GM23248 (cell line): ENCODE measurements at regions not wholly inside any gene's neighbourhood (a gene's known extent, or its start where the extent isn't known, plus 50 kb on each side); places are given as distances from the start of the nearest gene placed in this dataset.
"Not testable (repeated sequence)": the region's sequence is repeated elsewhere in the genome, so short reads cannot be mapped to it uniquely, and the experiment has no call there.

Experiments
- DNase-seq: peaks from one replicate; pipeline ENCODE4 v3.0.0-alpha.2; 2015
- H2AFZ ChIP-seq: fragments of 200-600 bp; sonication (generic); 2 replicates; pipeline ENCODE4 v1.6.1; 2016; ENCODE audit warnings: antibody characterized with exemption
- H3F3A ChIP-seq: fragments of 200-600 bp; sonication (generic); 2 replicates; pipeline ENCODE4 v1.6.1; 2016; ENCODE audit warnings: mild to moderate bottlenecking, antibody characterized with exemption, mixed run types; ENCODE audit not compliant: insufficient read depth
- H3K27ac ChIP-seq: fragments of 200-600 bp; sonication (generic); 2 replicates; pipeline ENCODE4 v1.5.1; 2016; ENCODE audit warnings: mild to moderate bottlenecking
- H3K27me3 ChIP-seq: fragments of 200-600 bp; sonication (generic); replicated peaks from 2 replicates; pipeline ENCODE4 v1.6.1; 2016; ENCODE audit warnings: mild to moderate bottlenecking; ENCODE audit not compliant: insufficient read depth
- H3K36me3 ChIP-seq: fragments of 200-600 bp; sonication (generic); 2 replicates; pipeline ENCODE4 v1.6.1; 2016; ENCODE audit warnings: low read depth, mild to moderate bottlenecking
- H3K4me1 ChIP-seq: fragments of 200-600 bp; sonication (generic); 2 replicates; pipeline ENCODE4 v1.6.1; 2016; ENCODE audit warnings: mild to moderate bottlenecking; ENCODE audit not compliant: insufficient read depth
- H3K4me2 ChIP-seq: fragments of 200-600 bp; sonication (generic); one replicate; pipeline ENCODE4 v1.6.1; 2016; ENCODE audit warnings: mild to moderate bottlenecking; ENCODE audit not compliant: unreplicated experiment
- H3K4me3 ChIP-seq: fragments of 200-600 bp; sonication (generic); 2 replicates; pipeline ENCODE4 v1.5.1; 2016; ENCODE audit warnings: mild to moderate bottlenecking
- H3K79me2 ChIP-seq: fragments of 200-600 bp; sonication (generic); 2 replicates; pipeline ENCODE4 v1.6.1; 2016; ENCODE audit warnings: mild to moderate bottlenecking; ENCODE audit not compliant: insufficient read depth
- H3K9ac ChIP-seq: fragments of 200-600 bp; sonication (generic); 2 replicates; pipeline ENCODE4 v1.6.1; 2016; ENCODE audit warnings: mild to moderate bottlenecking
- H3K9me2 ChIP-seq: fragments of 200-600 bp; sonication (generic); 2 replicates; pipeline ENCODE4 v1.6.1; 2016; ENCODE audit warnings: mixed run types, mild to moderate bottlenecking, moderate library complexity; ENCODE audit not compliant: insufficient read depth
- H3K9me3 ChIP-seq: fragments of 200-600 bp; sonication (generic); one replicate; pipeline ENCODE4 v1.6.1; 2017; ENCODE audit warnings: low read depth
- H4K20me1 ChIP-seq: fragments of 200-600 bp; sonication (generic); 2 replicates; pipeline ENCODE4 v1.6.0; 2016; ENCODE audit not compliant: insufficient read depth
- EZH2 ChIP-seq: fragments of 200-600 bp; sonication (generic); IDR thresholded peaks from 2 replicates; pipeline ENCODE4 v1.6.1; 2018; ENCODE audit warnings: antibody characterized with exemption, mild to moderate bottlenecking; ENCODE audit not compliant: insufficient read depth, poor library complexity, severe bottlenecking
- EZH2phosphoT487 ChIP-seq: fragments of 200-600 bp; sonication (generic); IDR thresholded peaks from 2 replicates; pipeline ENCODE4 v1.6.1; 2018; ENCODE audit warnings: antibody characterized with exemption, moderate library complexity, mild to moderate bottlenecking, low read depth; ENCODE audit not compliant: insufficient read depth
- WGBS, 2 experiments: methylation state at CpG; one replicate each; pipeline ENCODE4 v1.1.6; 2015 to 2017; ENCODE audit warnings: low lambda C conversion rate in 2 of 2, low coverage in 1 of 2; ENCODE audit errors: missing lambda C conversion rate in 2 of 2; 5-methylcytosine and 5-hydroxymethylcytosine counted together
- in situ Hi-C: fragments of 300-500 bp; cut with MboI; formaldehyde crosslinking; loops from 2 replicates; pipeline ENCODE4 v1.15.0; 2020

GRCh38 chr6:96704713-96705112, 132.6 kb downstream of the GPR63 start:
- no peaks in the 10 kb centered on the region for H3K9me3 ChIP-seq
- no peaks in the 10 kb centered on the region for H3K79me2 ChIP-seq
- H3K36me3 ChIP-seq = no peaks in the 10 kb centered on the region

GRCh38 chr6:96702626-96703025, 134.7 kb downstream of the GPR63 start:
- no peak overlapping the region for H3K4me2 ChIP-seq

More at GRCh38 chr6:96704713-96705112, 132.6 kb downstream of the GPR63 start:
- Histone ChIP-seq H3K9ac (no peak overlapping the region), H3K27me3 (no peaks in the 10 kb centered on the region), H3K4me2 (no peak overlapping the region), H2AFZ (no peak overlapping the region), H3K4me1 (no peaks in the 10 kb centered on the region), H4K20me1 (no peaks in the 10 kb centered on the region), H3K4me3 (no peak overlapping the region), H3K9me2 (no peaks in the 10 kb centered on the region), H3K27ac (no peak overlapping the region), H3F3A (no peaks in the 10 kb centered on the region)
- DNase-seq = no peak
- 32 to 40% methylated on average over 2 of the region's 2 CpGs for WGBS, 2 experiments
- no peak for TF ChIP-seq EZH2
- no peak for TF ChIP-seq EZH2phosphoT487
- in situ Hi-C loops = no loop called here

GRCh38 chr6:96700915-96701314, 136.4 kb downstream of the GPR63 start:
- Histone ChIP-seq H3K9me3 (no peaks in the 10 kb centered on the region), H4K20me1 (no peaks in the 10 kb centered on the region), H3K9ac (no peak overlapping the region), H3K9me2 (no peaks in the 10 kb centered on the region), H3K4me2 (no peak overlapping the region), H3F3A (no peaks in the 10 kb centered on the region), H3K27ac (no peak overlapping the region), H3K79me2 (no peaks in the 10 kb centered on the region), H3K4me3 (no peak overlapping the region), H3K27me3 (no peaks in the 10 kb centered on the region), H3K36me3 (no peaks in the 10 kb centered on the region), H2AFZ (no peak overlapping the region), H3K4me1 (no peaks in the 10 kb centered on the region)
- WGBS, 2 experiments = 22 to 25% methylated on average over 2 of the region's 2 CpGs
- TF ChIP-seq EZH2 (no peak), EZH2phosphoT487 (no peak)
- no peak for DNase-seq
- in situ Hi-C loops = no loop called here

More at GRCh38 chr6:96702626-96703025, 134.7 kb downstream of the GPR63 start:
- 17 to 18% methylated on average over 4 of the region's 4 CpGs for WGBS, 2 experiments
- H4K20me1 ChIP-seq = no peaks in the 10 kb centered on the region
- no peak overlapping the region for H2AFZ ChIP-seq
- H3K9me3 ChIP-seq = no peaks in the 10 kb centered on the region
- no peak overlapping the region for H3K27ac ChIP-seq
- no peak overlapping the region for H3K4me3 ChIP-seq
- TF ChIP-seq EZH2phosphoT487 (no peak), EZH2 (no peak)
- H3K9me2 ChIP-seq = no peaks in the 10 kb centered on the region
- in situ Hi-C loops = no loop called here
- no peaks in the 10 kb centered on the region for H3K4me1 ChIP-seq
- no peaks in the 10 kb centered on the region for H3K27me3 ChIP-seq
- H3K36me3 ChIP-seq = no peaks in the 10 kb centered on the region
- H3K79me2 ChIP-seq = no peaks in the 10 kb centered on the region
- no peak overlapping the region for H3K9ac ChIP-seq
- H3F3A ChIP-seq = no peaks in the 10 kb centered on the region
- DNase-seq = no peak

- H3K4me2 ChIP-seq, H2AFZ ChIP-seq, H3K9me2 ChIP-seq, H3K36me3 ChIP-seq, DNase-seq, H4K20me1 ChIP-seq, H3K9me3 ChIP-seq, H3K9ac ChIP-seq, in situ Hi-C loops, H3K79me2 ChIP-seq, H3K27me3 ChIP-seq, H3K4me1 ChIP-seq, H3K4me3 ChIP-seq, H3F3A ChIP-seq, H3K27ac ChIP-seq: not testable (repeated sequence)
- WGBS, 2 experiments = 5 to 7% methylated on average over 3 of the region's 3 CpGs
Measured at GRCh38 chr6:96694429-96694828, 131.5 kb downstream of the FHL5 start.

- H3K9me2 ChIP-seq = no peaks in the 10 kb centered on the region
- no peaks in the 10 kb centered on the region for H3K27me3 ChIP-seq
- H3K4me2 ChIP-seq = no peak overlapping the region
- H3K4me1 ChIP-seq = no peaks in the 10 kb centered on the region
- 3 to 9% methylated on average over 1 of the region's 1 CpG for WGBS, 2 experiments
- H3K4me3 ChIP-seq = no peak overlapping the region
- TF ChIP-seq EZH2phosphoT487 (no peak), EZH2 (no peak)
- no peak overlapping the region for H2AFZ ChIP-seq
- H3K27ac ChIP-seq = no peak overlapping the region
- H3K9ac ChIP-seq = no peak overlapping the region
- no peaks in the 10 kb centered on the region for H3F3A ChIP-seq
- H3K36me3 ChIP-seq = no peaks in the 10 kb centered on the region
- in situ Hi-C loops = no loop called here
- H3K9me3 ChIP-seq = no peaks in the 10 kb centered on the region
- H4K20me1 ChIP-seq = no peaks in the 10 kb centered on the region
- no peaks in the 10 kb centered on the region for H3K79me2 ChIP-seq
- DNase-seq = no peak
Measured at GRCh38 chr6:96687121-96687520, 124.2 kb downstream of the FHL5 start.
